ENCODE measurements at regions not wholly inside any gene's neighbourhood (a gene's known extent, or its start where the extent isn't known, plus 50 kb on each side); places are given as distances from the start of the nearest gene placed in this dataset.

GRCh38 chr6:22432060-22432459 is 135.2 kb upstream of the PRL start:
- TF ChIP-seq EZH2 (IDR thresholded peaks at IDR 0.05; ENCODE audit: borderline replicate concordance, low read depth, low read length, severe bottlenecking) (no peak), CTCF (IDR thresholded peaks at IDR 0.05; ENCODE audit: borderline replicate concordance, extremely low read depth, low read length, poor library complexity, severe bottlenecking) (no peak)
